ENCODE measurements at regions not wholly inside any gene's neighbourhood (a gene's known extent, or its start where the extent isn't known, plus 50 kb on each side); places are given as distances from the start of the nearest gene placed in this dataset.

- TF ChIP-seq CTCF (IDR thresholded peaks at IDR 0.05): no peak
- ATAC-seq (ENCODE audit: low FRiP score): no peak
- no peak for DNase-seq (ENCODE audit: low spot score)
Measured at GRCh38 chr3:147903026-147903425, 493.9 kb downstream of the ZIC1 start.

GRCh38 chr3:147904421-147904820 lies 495.3 kb downstream of the ZIC1 start:
- no peak for ATAC-seq (ENCODE audit: low FRiP score)
- no peak for DNase-seq (ENCODE audit: low spot score)
- TF ChIP-seq CTCF (IDR thresholded peaks at IDR 0.05): no peak

GRCh38 chr3:147906285-147906684 lies 497.1 kb downstream of the ZIC1 start:
- TF ChIP-seq CTCF (IDR thresholded peaks at IDR 0.05): no peak
- DNase-seq (ENCODE audit: low spot score) (no peak), ATAC-seq (ENCODE audit: low FRiP score) (no peak)

- ATAC-seq (ENCODE audit: low FRiP score) (no peak), DNase-seq (ENCODE audit: low spot score) (no peak)
- no peak for TF ChIP-seq CTCF (IDR thresholded peaks at IDR 0.05)
Measured at GRCh38 chr3:147914532-147914931, 505.4 kb downstream of the ZIC1 start.

- DNase-seq (ENCODE audit: low spot score): no peak
- no peak for ATAC-seq (ENCODE audit: low FRiP score)
- no peak for TF ChIP-seq CTCF (IDR thresholded peaks at IDR 0.05)
Measured at GRCh38 chr3:147915057-147915456, 505.9 kb downstream of the ZIC1 start.

- TF ChIP-seq CTCF (IDR thresholded peaks at IDR 0.05): no peak
- no peak for ATAC-seq (ENCODE audit: low FRiP score)
- no peak for DNase-seq (ENCODE audit: low spot score)
Measured at GRCh38 chr3:147919496-147919895, 510.3 kb downstream of the ZIC1 start.

- DNase-seq (ENCODE audit: low spot score) (no peak), ATAC-seq (ENCODE audit: low FRiP score) (no peak)
- no peak for TF ChIP-seq CTCF (IDR thresholded peaks at IDR 0.05)
Measured at GRCh38 chr3:147921051-147921450, 511.9 kb downstream of the ZIC1 start.
